ENCODE measurements at regions not wholly inside any gene's neighbourhood (a gene's known extent, or its start where the extent isn't known, plus 50 kb on each side); places are given as distances from the start of the nearest gene placed in this dataset.
"Not testable (repeated sequence)": the region's sequence is repeated elsewhere in the genome, so short reads cannot be mapped to it uniquely, and the experiment has no call there.

GRCh38 chr3:153897842-153898241 is 223.3 kb upstream of the ARHGEF26 start:
- DNase-seq (ENCODE audit: insufficient read length) (no peak), FAIRE-seq (no peak)
- TF ChIP-seq POLR2A (IDR thresholded peaks at IDR 0.05; ENCODE audit: low read depth, low read length) (no peak), POLR2AphosphoS5 (IDR thresholded peaks at IDR 0.05; ENCODE audit: low read depth, low read length) (no peak), TAF1 (IDR thresholded peaks at IDR 0.05; ENCODE audit: borderline replicate concordance, low read depth, low read length) (no peak)

- DNase-seq (ENCODE audit: insufficient read length) (no peak), FAIRE-seq (no peak)
These were observed 220.0 kb upstream of the ARHGEF26 start for GRCh38 chr3:153901152-153901551.

DNA sequence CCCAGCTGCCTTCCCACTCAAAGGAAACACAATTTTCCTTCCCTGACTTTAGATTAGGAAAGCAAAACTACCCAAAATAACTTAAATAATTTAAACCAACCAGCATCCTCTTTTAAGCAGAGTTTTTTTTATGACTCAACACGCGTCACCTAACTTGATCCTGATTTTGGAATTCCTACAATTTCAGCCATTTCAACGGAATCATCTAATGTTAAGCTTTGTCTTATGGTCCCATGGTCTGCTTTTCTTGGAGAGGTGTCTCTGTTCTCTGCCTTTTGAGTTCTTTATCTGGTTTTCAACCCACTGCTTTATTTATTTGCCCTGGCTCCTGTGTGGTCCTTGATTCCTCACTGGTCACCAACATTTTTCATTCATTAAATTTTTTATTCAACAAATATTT is 219.2 kb upstream of the ARHGEF26 start:
- TF ChIP-seq POLR2A (IDR thresholded peaks at IDR 0.05; ENCODE audit: low read depth, low read length) = no peak
- TF ChIP-seq TAF1 (IDR thresholded peaks at IDR 0.05; ENCODE audit: borderline replicate concordance, low read depth, low read length) = no peak
- no peak for TF ChIP-seq POLR2AphosphoS5 (IDR thresholded peaks at IDR 0.05; ENCODE audit: low read depth, low read length)
- FAIRE-seq = no peak
- no peak for DNase-seq (ENCODE audit: insufficient read length)

More at GRCh38 chr3:153901152-153901551, 220.0 kb upstream of the ARHGEF26 start:
- TF ChIP-seq POLR2AphosphoS5 (IDR thresholded peaks at IDR 0.05; ENCODE audit: low read depth, low read length) (no peak), TAF1 (IDR thresholded peaks at IDR 0.05; ENCODE audit: borderline replicate concordance, low read depth, low read length) (no peak), POLR2A (IDR thresholded peaks at IDR 0.05; ENCODE audit: low read depth, low read length) (no peak)

- FAIRE-seq (no peak), DNase-seq (ENCODE audit: insufficient read length) (no peak)
- TF ChIP-seq POLR2A (IDR thresholded peaks at IDR 0.05; ENCODE audit: low read depth, low read length) (no peak), POLR2AphosphoS5 (IDR thresholded peaks at IDR 0.05; ENCODE audit: low read depth, low read length) (no peak), TAF1 (IDR thresholded peaks at IDR 0.05; ENCODE audit: borderline replicate concordance, low read depth, low read length) (no peak)
These were observed 217.8 kb upstream of the ARHGEF26 start for GRCh38 chr3:153903430-153903829.

DNA sequence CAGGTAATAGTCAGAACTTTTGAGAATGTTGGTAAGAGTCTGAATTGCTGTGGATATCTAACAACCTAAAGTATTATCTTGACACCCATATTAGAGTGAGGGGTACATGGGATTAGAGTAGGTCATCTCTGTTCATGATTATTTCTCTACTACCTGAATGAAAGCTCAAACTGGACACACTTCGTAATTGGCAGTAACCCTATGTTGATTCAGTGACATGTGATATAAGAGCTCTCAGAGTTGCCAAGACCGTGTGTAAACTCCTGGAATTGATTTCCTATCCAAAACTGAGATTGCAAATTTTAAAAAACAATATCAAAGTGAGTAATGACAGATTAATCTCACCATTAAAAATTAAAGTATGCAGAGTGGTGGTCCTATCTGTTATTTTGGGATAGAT is 214.8 kb upstream of the ARHGEF26 start:
- DNase-seq (ENCODE audit: insufficient read length) = no peak
- FAIRE-seq = no peak
- TF ChIP-seq POLR2A (IDR thresholded peaks at IDR 0.05; ENCODE audit: low read depth, low read length) (no peak), TAF1 (IDR thresholded peaks at IDR 0.05; ENCODE audit: borderline replicate concordance, low read depth, low read length) (no peak), POLR2AphosphoS5 (IDR thresholded peaks at IDR 0.05; ENCODE audit: low read depth, low read length) (no peak)

DNA sequence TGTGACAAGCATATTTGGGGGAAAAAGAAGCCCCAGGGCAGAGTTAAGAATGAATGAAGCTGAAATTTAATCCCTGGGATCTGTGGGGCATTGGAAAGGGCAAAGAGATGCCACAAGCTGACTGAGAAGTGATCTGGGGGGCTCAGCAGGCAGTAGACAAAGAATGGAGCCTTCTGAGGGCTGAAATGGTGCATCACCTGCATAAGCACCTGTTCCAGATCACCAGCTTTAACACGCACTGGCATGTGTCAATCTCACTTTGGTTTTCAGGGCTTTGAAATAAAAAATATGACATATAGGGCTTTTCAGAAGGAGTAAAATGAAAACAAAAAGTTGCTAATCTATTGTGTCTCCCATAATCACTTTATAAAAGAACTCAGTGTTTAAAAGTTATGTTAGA is 210.8 kb upstream of the ARHGEF26 start:
- no peak for DNase-seq (ENCODE audit: insufficient read length)
- TF ChIP-seq POLR2AphosphoS5 (IDR thresholded peaks at IDR 0.05; ENCODE audit: low read depth, low read length) (no peak), TAF1 (IDR thresholded peaks at IDR 0.05; ENCODE audit: borderline replicate concordance, low read depth, low read length) (no peak), POLR2A (IDR thresholded peaks at IDR 0.05; ENCODE audit: low read depth, low read length) (no peak)
- FAIRE-seq = no peak

GRCh38 chr3:153911116-153911515 is 210.1 kb upstream of the ARHGEF26 start:
- FAIRE-seq (no peak), DNase-seq (ENCODE audit: insufficient read length) (no peak)
- TF ChIP-seq POLR2A (IDR thresholded peaks at IDR 0.05; ENCODE audit: low read depth, low read length) (no peak), TAF1 (IDR thresholded peaks at IDR 0.05; ENCODE audit: borderline replicate concordance, low read depth, low read length) (no peak), POLR2AphosphoS5 (IDR thresholded peaks at IDR 0.05; ENCODE audit: low read depth, low read length) (no peak)

GRCh38 chr3:153919773-153920172 is 201.4 kb upstream of the ARHGEF26 start:
- FAIRE-seq = no peak

GRCh38 chr3:153921826-153922225 is 199.4 kb upstream of the ARHGEF26 start:
- TF ChIP-seq POLR2AphosphoS5 (IDR thresholded peaks at IDR 0.05; ENCODE audit: low read depth, low read length) = no peak
- no peak for TF ChIP-seq POLR2A (IDR thresholded peaks at IDR 0.05; ENCODE audit: low read depth, low read length)
- TF ChIP-seq TAF1 (IDR thresholded peaks at IDR 0.05; ENCODE audit: borderline replicate concordance, low read depth, low read length) = no peak
- FAIRE-seq (no peak), DNase-seq (ENCODE audit: insufficient read length) (no peak)

More at GRCh38 chr3:153919773-153920172, 201.4 kb upstream of the ARHGEF26 start:
- no peak for DNase-seq (ENCODE audit: insufficient read length)
- TF ChIP-seq TAF1 (IDR thresholded peaks at IDR 0.05; ENCODE audit: borderline replicate concordance, low read depth, low read length) (no peak), POLR2AphosphoS5 (IDR thresholded peaks at IDR 0.05; ENCODE audit: low read depth, low read length) (no peak), POLR2A (IDR thresholded peaks at IDR 0.05; ENCODE audit: low read depth, low read length) (no peak)

DNA sequence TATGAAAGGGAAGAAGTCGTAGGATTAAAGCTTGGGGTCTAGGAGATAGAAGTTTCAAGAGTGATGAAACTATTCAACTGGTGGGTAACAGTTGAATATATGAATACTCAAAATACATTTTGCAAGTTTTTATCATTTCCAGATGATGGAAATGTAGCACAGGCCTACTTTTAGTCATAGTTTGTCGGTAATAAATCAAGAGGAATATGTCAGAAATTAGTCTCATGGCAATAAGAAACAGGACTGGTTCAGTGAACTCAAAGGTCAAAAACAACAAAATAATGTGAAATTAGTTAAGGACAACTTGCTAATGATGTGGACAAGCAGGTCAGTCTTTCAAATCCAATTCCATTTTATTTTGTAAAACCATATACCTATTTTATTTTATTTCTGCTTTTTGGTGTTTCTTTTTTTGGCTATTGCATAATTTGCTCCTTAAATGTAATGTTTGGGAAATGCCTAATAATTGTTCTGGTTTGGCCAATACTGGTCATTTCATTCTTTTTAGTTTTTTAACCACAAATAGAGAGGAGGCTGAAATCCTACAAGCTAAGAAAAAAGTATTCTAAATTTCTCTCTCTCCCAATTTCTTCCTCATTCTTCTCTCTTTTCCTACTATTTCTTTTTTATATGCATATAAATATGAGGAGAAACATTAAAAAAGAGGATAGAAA is 195.2 kb upstream of the ARHGEF26 start:
- FAIRE-seq (no peak), DNase-seq (ENCODE audit: insufficient read length) (no peak)
- no peak for TF ChIP-seq POLR2AphosphoS5 (IDR thresholded peaks at IDR 0.05; ENCODE audit: low read depth, low read length)
- no peak for TF ChIP-seq TAF1 (IDR thresholded peaks at IDR 0.05; ENCODE audit: borderline replicate concordance, low read depth, low read length)
- TF ChIP-seq POLR2A (IDR thresholded peaks at IDR 0.05; ENCODE audit: low read depth, low read length) = no peak

GRCh38 chr3:153927107-153927506 is 194.1 kb upstream of the ARHGEF26 start:
- DNase-seq (ENCODE audit: insufficient read length) = no peak
- TF ChIP-seq TAF1 (IDR thresholded peaks at IDR 0.05; ENCODE audit: borderline replicate concordance, low read depth, low read length) (no peak), POLR2A (IDR thresholded peaks at IDR 0.05; ENCODE audit: low read depth, low read length) (no peak), POLR2AphosphoS5 (IDR thresholded peaks at IDR 0.05; ENCODE audit: low read depth, low read length) (no peak)
- FAIRE-seq = no peak

DNA sequence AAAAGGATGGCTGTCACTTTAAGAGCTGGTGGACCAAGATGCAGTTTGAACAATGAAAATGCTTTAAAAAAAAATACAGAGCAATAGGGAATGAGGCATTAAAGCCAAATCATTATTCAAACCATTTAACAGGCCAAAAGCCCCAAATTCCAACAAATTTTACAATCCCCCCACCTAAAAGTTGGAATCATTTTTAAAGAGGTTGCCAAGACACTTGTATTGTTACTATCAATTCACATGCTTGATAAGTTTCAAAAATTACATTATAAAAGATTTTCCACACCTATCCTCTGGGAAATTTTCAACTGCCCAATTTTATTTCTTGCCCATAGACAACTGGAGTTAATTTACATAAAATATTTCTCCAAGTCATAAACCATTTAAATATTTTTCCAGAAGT is 192.3 kb upstream of the ARHGEF26 start:
- TF ChIP-seq POLR2AphosphoS5 (IDR thresholded peaks at IDR 0.05; ENCODE audit: low read depth, low read length) (no peak), POLR2A (IDR thresholded peaks at IDR 0.05; ENCODE audit: low read depth, low read length) (no peak), TAF1 (IDR thresholded peaks at IDR 0.05; ENCODE audit: borderline replicate concordance, low read depth, low read length) (no peak)
- no peak for FAIRE-seq
- DNase-seq (ENCODE audit: insufficient read length) = no peak

DNA sequence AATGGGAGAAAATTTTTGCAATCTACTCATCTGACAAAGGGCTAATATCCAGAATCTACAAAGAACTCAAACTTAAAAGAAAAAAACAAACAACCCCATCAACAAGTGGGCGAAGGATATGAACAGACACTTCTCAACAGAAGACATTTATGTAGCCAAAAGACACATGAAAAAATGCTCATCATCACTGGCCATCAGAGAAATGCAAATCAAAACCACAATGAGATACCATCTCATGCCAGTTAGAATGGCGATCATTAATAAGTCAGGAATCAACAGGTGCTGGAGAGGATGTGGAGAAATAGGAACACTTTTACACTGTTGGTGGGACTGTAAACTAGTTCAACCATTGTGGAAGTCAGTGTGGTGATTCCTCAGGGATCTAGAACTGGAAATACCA is 187.7 kb upstream of the ARHGEF26 start:
- FAIRE-seq; DNase-seq (ENCODE audit: insufficient read length): not testable (repeated sequence)
